GM18520 (cell line): ENCODE measurements at regions not wholly inside any gene's neighbourhood (a gene's known extent, or its start where the extent isn't known, plus 50 kb on each side); places are given as distances from the start of the nearest gene placed in this dataset.

Source experiments
- ATAC-seq: cut with Tn5 transposase; IDR thresholded peaks from one replicate; pipeline ENCODE4 v1.9.1; 2021; ENCODE audit not compliant: unreplicated experiment

- no peak for ATAC-seq
These were observed 455.7 kb downstream of the TSN start for GRCh38 chr2:122210898-122211856.

DNA sequence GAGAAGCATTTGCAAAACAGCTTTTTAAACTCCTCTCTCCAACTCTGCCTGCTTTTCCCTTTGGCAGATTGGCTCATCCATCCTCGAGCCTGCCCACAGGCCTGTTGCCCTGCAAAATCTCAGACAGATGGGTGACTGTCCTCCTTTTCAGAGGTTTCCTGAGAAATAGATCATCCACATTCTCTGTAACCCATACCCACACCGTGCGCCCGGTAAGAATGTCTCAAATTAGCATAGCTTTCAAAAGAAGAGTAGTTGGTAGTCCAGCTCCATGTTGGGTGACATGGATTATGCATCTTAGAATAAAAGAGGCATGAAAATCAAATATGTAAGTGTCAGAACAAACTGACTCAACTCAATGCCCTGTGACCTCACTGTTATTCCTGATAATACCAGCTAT lies 457.9 kb downstream of the TSN start:
- ATAC-seq = no peak

GRCh38 chr2:122216071-122216470 lies 460.6 kb downstream of the TSN start:
- ATAC-seq = no peak

DNA sequence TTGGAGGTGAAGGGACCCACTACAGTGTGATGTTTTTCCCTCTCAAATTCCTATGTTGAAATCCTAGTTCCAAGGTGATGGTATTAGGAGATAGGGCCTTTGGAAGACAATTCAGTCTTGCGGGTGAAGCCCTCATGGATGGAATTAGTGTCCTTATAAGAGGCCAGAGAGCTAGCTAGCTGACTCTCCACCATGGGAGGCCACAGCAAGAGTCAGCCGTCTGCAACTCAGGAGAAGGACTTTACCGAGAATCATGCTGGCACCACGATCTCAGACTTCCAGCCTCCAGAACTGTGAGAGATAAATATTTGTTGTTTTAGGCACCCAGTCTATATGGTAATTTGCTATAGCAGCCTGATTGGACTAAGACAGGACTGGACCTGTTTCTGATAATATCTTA lies 461.4 kb downstream of the TSN start:
- ATAC-seq = no peak

DNA sequence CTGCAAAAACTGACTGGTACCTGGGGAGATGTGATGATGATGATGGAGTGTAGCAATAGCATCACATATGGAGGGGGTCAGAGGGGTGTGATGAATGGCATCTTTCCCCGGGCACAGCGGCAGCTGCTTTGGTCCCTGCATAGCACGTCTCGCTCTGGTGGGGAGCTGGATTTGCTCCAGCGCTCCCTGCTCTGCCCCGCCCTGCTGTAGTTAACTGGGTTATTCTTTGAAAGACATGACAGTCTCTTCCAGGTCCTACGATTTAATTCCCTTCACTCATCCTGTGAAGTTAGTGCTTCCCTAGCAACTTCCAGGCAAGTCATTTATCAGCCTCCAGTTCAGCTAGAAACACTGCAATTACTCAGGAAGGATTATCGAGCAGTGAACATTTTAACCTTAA lies 463.1 kb downstream of the TSN start:
- ATAC-seq = no peak

DNA sequence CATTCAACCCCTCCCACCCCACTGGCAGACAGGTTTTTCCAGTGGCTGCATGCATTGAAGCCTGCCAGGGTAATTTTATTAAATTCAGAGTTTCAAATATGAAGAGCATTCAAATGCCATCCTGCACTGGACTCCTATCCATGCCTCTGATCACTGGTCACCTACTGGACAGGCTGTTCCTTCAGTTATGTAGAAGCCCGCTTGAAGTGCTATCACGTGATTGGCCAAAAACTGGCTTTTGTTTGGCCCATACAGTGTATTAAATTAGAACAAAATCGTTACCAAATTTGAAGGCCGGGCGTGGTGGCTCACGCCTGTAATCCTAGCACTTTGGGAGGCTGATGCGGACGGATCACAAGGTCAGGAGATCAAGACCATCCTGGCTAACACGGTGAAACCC lies 464.1 kb downstream of the TSN start:
- ATAC-seq = no peak

- ATAC-seq = no peak
These were observed 466.2 kb downstream of the TSN start for GRCh38 chr2:122221665-122222064.

DNA sequence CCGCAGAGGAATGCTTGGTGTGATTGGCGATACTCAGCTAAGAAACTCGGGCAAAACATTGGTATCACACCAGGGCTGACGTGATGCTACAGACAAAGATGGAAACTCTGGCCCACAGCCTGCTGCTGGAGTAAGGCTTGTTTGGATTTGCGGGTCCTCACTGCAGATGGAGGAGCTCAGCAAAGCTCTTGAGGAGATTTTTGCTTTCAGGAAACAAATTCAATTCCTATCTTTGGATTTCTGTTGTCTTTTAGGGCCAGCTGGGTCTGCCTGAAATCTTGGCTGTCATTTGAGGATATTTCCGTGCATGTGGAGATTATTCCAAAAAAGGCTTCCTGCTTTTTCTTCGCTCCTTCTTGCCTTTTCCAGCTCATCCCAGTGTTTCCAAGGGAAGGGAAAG lies 475.8 kb downstream of the TSN start:
- no peak for ATAC-seq

DNA sequence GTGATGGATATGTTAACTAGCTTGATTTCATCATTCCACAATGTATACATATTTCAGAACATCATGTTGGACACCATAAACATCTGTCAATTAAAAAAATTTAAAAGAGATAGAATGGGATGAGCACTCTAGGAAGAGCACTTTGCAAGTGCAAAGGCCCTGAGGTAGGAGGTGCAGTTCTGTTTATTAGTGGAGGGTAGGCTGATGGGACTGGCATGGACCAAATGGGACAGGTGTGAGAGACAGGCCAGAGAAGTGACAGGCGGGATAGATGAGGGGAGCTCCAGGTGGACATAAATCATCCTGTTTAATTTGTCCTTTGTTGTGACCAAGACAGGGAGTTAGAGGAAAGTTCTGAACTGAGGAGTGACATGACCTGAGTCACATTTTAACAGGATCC lies 477.9 kb downstream of the TSN start:
- ATAC-seq = no peak

DNA sequence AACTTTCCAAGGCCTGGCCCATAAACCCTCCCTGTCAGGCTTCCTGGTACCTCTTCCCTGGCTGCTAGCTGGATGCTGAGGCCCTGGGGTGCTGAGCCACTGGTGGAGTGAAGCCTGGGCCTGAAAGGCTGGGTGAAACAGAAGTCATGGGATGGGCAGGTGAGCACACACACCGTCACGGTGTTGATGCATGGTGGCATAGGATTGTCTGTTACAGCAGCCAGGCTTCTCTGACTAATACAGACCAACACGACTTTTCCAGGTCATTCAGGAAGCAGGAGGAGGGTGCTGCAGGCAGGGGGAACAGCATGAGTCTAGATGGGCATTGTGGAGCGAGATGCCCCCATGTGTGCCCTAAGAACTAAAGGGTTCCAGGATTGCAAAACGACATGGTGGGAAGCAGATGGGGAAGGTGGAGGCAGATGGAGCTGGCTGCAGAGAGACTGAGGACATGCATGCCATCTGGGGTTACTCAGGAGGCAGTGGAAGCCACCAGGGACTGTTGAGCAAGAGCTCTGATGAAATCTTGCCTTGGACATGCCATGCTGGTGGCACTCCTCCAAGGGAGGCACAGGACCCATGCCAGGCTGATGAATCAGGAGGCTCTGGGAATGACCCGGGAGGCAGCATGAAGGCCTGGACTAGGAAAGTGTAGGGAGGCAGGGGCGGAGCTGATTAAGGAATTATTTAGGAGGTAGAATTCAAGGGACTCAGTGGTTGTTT lies 480.9 kb downstream of the TSN start:
- no peak for ATAC-seq

DNA sequence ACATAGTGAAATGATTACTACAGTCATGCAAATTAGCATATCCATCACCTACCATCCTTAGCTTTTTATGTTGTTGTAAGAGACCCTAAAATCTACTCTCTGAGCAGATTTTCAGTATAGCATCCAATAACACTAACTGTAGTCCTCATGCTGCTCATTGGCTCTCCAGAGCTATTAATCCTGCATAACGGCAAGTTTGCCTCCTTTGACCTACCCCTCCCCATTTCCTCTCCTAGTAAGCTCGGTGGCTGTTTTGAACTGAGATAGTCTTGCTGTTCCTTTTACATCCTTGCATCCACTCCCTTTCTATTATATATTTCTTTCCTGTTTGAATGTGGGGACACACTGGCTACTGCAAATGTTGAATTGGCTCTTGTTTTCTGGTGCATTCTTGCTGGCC lies 481.5 kb downstream of the TSN start:
- ATAC-seq = no peak

- ATAC-seq = no peak
These were observed 482.0 kb downstream of the TSN start for GRCh38 chr2:122237450-122237849.

GRCh38 chr2:122238006-122238559 lies 482.6 kb downstream of the TSN start:
- no peak for ATAC-seq

GRCh38 chr2:122239440-122239839 lies 484.0 kb downstream of the TSN start:
- ATAC-seq = no peak

GRCh38 chr2:122244598-122245229 lies 489.3 kb downstream of the TSN start:
- no peak for ATAC-seq

- no peak for ATAC-seq
These were observed 494.2 kb downstream of the TSN start for GRCh38 chr2:122249673-122250072.

DNA sequence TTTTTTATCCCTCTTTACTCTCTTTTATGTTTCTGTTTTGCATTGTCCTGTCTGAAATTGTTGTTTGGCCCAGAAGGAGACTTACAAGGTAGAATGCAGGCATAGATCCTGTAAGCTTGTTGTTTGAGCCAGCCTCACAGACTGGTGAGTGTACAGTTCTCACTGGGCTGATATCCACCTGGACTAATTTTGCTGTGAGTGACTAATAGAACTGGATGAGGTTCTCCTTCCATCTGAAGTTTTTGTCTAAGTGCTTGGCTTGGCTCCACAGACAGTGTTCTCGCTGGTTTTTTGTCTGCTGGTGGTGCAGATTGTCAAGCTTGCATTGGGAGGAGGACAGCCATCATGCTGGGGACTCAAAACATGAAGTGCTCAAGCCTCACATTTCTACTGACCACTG lies 495.7 kb downstream of the TSN start:
- no peak for ATAC-seq

DNA sequence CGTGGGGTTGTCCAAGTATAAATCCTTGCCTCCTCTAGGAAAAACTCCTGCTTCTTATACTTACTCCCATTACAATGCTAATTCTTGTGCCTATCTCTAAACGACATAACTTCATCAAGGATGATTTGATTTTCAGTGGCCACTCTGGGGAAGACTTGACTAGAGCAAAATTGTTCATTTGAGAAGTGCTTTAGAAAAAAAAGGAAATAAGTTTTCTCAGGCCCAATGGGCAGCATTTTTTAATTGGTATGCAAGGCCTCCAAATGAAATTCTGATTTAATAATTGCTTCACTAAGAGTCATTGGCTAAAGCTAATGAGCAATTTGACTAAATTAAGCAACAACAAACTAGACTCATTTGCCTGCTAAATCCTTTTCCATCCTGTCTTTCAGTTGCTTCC lies 496.1 kb downstream of the TSN start:
- no peak for ATAC-seq

DNA sequence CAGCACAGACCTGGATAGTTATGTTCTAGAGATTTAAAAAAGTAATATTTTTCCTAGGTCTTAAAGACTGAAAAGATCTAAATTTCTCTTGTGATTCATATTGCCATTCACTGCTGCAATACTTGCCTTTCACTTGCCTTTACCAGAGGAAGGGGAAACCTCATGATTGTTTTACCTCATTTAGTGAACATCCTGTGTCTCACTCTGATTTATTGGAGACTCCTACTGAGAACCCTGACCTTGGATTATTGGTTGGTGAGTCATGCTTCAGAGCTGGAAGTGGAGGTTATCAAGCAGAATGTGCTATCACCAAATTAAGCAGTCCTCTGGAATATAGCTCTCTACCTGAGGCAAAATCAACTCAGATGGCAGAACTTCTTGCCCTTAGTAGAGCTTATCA lies 500.5 kb downstream of the TSN start:
- ATAC-seq = no peak

GRCh38 chr2:122261911-122262310 lies 506.5 kb downstream of the TSN start:
- ATAC-seq = no peak

DNA sequence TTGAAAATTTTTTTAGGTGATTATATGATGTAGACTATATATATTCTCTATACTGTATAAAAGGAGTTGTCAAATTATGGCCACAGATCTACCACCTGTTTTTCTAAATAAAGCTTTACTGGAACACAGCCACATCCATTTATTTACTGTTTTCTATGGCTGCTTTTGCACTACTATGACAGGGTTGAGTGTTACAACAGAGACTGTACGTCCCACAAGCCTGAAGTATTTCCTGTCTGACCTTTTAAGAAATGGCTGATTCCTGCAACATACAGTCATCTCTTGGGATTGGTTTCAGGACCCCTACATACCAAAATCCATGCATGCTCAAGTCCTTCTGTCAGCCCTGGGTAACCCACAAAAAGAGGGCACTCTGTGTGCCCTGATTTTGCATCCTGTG lies 508.3 kb downstream of the TSN start:
- ATAC-seq = no peak

DNA sequence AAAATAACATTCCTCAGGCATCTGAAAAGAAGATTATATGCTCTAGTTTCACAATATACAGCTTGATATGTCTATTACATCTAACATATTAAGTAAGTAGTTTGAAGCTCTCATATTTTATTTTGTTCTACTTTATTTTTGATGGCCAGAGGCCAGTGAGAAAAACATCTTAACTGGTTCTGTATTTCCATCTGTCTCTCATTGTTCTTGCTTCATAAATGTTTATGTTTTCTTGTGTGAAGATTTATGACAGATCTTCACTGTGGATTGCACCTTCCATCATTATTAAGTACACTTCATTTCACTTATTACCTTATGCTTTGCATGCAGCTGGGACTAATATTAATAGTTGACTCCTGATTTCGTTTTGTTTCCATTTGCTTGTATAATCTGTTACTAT lies 511.2 kb downstream of the TSN start:
- ATAC-seq = no peak
